ENCODE measurements at regions not wholly inside any gene's neighbourhood (a gene's known extent, or its start where the extent isn't known, plus 50 kb on each side); places are given as distances from the start of the nearest gene placed in this dataset.

DNA sequence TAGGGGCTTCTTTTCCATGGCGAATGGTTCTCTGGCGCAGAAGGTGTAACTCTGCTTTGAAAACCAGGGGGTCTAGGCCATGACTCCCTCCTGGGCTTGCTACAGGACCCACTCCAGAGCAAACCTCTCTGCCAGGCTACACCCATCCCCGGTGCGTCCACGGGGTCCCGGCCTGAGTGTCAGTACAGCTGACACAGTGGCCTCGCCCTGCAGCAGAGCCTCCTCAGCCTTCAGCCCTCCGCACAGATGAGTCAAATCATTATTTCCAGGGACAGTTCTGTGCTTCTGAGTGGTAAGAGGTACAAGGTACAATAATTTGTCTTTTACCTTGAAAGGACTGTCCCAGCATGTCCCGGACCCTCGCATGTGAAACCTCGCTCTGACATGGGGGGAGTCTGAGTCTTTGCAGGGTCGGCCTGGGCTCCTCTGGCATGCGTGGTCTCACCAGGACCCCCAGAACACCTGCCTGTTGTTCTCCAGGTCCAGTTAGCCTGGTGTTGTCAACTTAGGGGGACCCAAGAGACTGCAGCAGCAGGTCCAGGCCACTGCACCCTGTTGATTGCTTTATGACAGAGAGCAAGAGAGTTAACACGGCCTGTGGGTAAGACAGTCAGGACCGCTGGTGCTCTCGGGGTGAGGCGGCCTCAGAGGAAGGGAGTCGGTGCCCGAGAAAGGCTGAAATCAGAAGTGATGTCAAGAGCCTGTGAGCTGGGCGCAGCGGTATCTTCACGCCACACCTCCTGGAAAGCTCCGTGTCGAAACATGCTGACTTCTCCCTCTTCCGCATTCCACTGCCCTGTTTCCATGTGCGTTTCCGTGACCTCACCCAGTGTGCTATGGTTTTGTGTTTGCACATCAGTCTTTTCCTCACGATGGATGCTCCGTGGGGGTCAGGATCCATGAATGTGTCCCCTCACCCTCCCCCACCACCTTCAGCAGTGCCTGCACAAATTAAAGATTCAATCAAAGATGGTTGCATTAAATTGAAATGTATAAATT lies 340.1 kb downstream of the EIPR1 start:
- TF ChIP-seq, protein P1, sequence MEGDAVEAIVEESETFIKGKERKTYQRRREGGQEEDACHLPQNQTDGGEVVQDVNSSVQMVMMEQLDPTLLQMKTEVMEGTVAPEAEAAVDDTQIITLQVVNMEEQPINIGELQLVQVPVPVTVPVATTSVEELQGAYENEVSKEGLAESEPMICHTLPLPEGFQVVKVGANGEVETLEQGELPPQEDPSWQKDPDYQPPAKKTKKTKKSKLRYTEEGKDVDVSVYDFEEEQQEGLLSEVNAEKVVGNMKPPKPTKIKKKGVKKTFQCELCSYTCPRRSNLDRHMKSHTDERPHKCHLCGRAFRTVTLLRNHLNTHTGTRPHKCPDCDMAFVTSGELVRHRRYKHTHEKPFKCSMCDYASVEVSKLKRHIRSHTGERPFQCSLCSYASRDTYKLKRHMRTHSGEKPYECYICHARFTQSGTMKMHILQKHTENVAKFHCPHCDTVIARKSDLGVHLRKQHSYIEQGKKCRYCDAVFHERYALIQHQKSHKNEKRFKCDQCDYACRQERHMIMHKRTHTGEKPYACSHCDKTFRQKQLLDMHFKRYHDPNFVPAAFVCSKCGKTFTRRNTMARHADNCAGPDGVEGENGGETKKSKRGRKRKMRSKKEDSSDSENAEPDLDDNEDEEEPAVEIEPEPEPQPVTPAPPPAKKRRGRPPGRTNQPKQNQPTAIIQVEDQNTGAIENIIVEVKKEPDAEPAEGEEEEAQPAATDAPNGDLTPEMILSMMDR (IDR thresholded peaks at IDR 0.05; ENCODE audit: low read depth, low read length, missing input control): no peak
- TF ChIP-seq TAF1 (conservative IDR thresholded peaks at IDR 0.05): no peak
- TF ChIP-seq, protein P2, sequence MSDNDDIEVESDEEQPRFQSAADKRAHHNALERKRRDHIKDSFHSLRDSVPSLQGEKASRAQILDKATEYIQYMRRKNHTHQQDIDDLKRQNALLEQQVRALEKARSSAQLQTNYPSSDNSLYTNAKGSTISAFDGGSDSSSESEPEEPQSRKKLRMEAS (IDR thresholded peaks at IDR 0.05): no peak

Measured in liver (tissue), 3 donors.